H1 (cell line): ENCODE measurements at regions not wholly inside any gene's neighbourhood (a gene's known extent, or its start where the extent isn't known, plus 50 kb on each side); places are given as distances from the start of the nearest gene placed in this dataset.

ENCODE experiments used
- CTCF ChIA-PET: fragments of 300-600 bp; sonication (Branson Sonifier 250); formaldehyde crosslinking; loops from one replicate; lab custom pipeline; 2021; ENCODE audit not compliant: partially characterized antibody; lab: Charles Lee
- POLR2A ChIA-PET: fragments of 300-600 bp; sonication (Branson Sonifier 250); formaldehyde crosslinking; loops from one replicate; lab custom pipeline; 2021; ENCODE audit warnings: inconsistent platforms; ENCODE audit not compliant: partially characterized antibody; lab: Charles Lee
- DNase-seq, 2 experiments: peaks; one replicate each; pipeline versions ENCODE4 v3.0.0 to v3.0.0-alpha.2; 2010 to 2022; ENCODE audit warnings: low spot score in 2 of 2, low read depth in 1 of 2, mixed read lengths in 1 of 2
- FAIRE-seq: peaks from 2 replicates; lab custom pipeline; 2011; peaks lifted over from hg19 to GRCh38; lab: Jason Lieb, UNC
- H2AFZ ChIP-seq: 2 replicates; pipeline ENCODE4 v1.8.1; 2012; ENCODE audit warnings: low read length, inconsistent platforms
- H2AK5ac ChIP-seq: 2 replicates; pipeline ENCODE4 v1.6.1; 2013; ENCODE audit warnings: low read depth, low read length
- H2BK120ac ChIP-seq: replicated peaks from 2 replicates; pipeline ENCODE3; 2013; ENCODE audit warnings: low read depth, low read length, inconsistent platforms
- H2BK12ac ChIP-seq: 2 replicates; pipeline ENCODE4 v1.6.1; 2013; ENCODE audit warnings: low read depth, low read length
- H2BK15ac ChIP-seq: 2 replicates; pipeline ENCODE4 v1.6.1; 2013; ENCODE audit warnings: low read length
- H2BK20ac ChIP-seq: 2 replicates; pipeline ENCODE4 v1.6.1; 2013; ENCODE audit warnings: low read length
- H2BK5ac ChIP-seq: 2 replicates; pipeline ENCODE4 v1.6.1; 2013; ENCODE audit warnings: low read depth, low read length
- H3K14ac ChIP-seq: 2 replicates; pipeline ENCODE4 v1.6.1; 2013; ENCODE audit warnings: inconsistent platforms; ENCODE audit not compliant: insufficient read length
- H3K18ac ChIP-seq: 2 replicates; pipeline ENCODE4 v1.6.1; 2013; ENCODE audit warnings: low read length; ENCODE audit errors: extremely low read depth
- H3K23ac ChIP-seq: 2 replicates; pipeline ENCODE4 v1.6.1; 2013; ENCODE audit warnings: inconsistent platforms; ENCODE audit not compliant: insufficient read length
- H3K23me2 ChIP-seq: 2 replicates; pipeline ENCODE4 v1.6.1; 2013; ENCODE audit warnings: low read depth, low read length
- H3K27ac ChIP-seq: 2 replicates; pipeline ENCODE4 v1.6.1; 2011; ENCODE audit warnings: low read depth, low read length, inconsistent platforms
- H3K27me3 ChIP-seq, 4 experiments: replicated peaks in 1 of 4; 1 replicate in 1 of 4; 2 replicates in 3 of 4; pipeline versions ENCODE4 v1.6.1 to v1.8.1; 2011 to 2013; ENCODE audit warnings: low read length in 3 of 4, mild to moderate bottlenecking in 3 of 4, inconsistent platforms in 2 of 4, mixed read lengths in 2 of 4, moderate library complexity in 1 of 4; ENCODE audit not compliant: control insufficient read depth in 3 of 4, insufficient read depth in 3 of 4; ENCODE audit errors: extremely low read depth in 1 of 4
- H3K36me3 ChIP-seq, 4 experiments: 2 replicates each; pipeline versions ENCODE4 v1.6.1 to v1.8.1; 2011 to 2013; ENCODE audit warnings: mild to moderate bottlenecking in 4 of 4, low read length in 3 of 4, moderate library complexity in 2 of 4, control low read depth in 1 of 4, inconsistent platforms in 1 of 4; ENCODE audit not compliant: insufficient read depth in 4 of 4, control insufficient read depth in 2 of 4
- H3K4ac ChIP-seq: replicated peaks from 2 replicates; pipeline ENCODE3; 2013; ENCODE audit warnings: low read length, low read depth, mixed read lengths, inconsistent platforms; ENCODE audit not compliant: insufficient read length
- H3K4me1 ChIP-seq, 4 experiments: replicated peaks in 1 of 4; 1 replicate in 1 of 4; 2 replicates in 3 of 4; pipeline versions ENCODE4 v1.6.1 to v1.8.1; 2011 to 2013; ENCODE audit warnings: low read length in 3 of 4, inconsistent platforms in 2 of 4, mixed read lengths in 1 of 4; ENCODE audit not compliant: insufficient read depth in 4 of 4, control insufficient read depth in 3 of 4
- H3K4me2 ChIP-seq, 2 experiments: 2 replicates each; pipeline versions ENCODE4 v1.6.1 to v1.8.1; 2011 to 2013; ENCODE audit warnings: low read depth in 2 of 2, low read length in 2 of 2, control low read depth in 1 of 2, inconsistent platforms in 1 of 2, mild to moderate bottlenecking in 1 of 2; ENCODE audit not compliant: insufficient read depth in 1 of 2
- H3K4me3 ChIP-seq, 4 experiments: fragments of 200-600, 300-600 bp in 1 of 4; sonication (generic), shearing (Covaris generic), sonication (Bioruptor Twin) in 1 of 4; 2 replicates each; pipeline versions ENCODE4 v1.5.1 to v1.8.1; 2011 to 2016; ENCODE audit warnings: low read length in 4 of 4, low read depth in 3 of 4, control low read depth in 2 of 4, inconsistent platforms in 2 of 4, mild to moderate bottlenecking in 2 of 4, mixed read lengths in 1 of 4, moderate library complexity in 1 of 4; ENCODE audit not compliant: insufficient read depth in 2 of 4; ENCODE audit errors: extremely low read depth in 1 of 4
- H3K56ac ChIP-seq: replicated peaks from 2 replicates; pipeline ENCODE3; 2013; ENCODE audit warnings: low read depth, mild to moderate bottlenecking, mixed read lengths, low read length, inconsistent platforms; ENCODE audit not compliant: insufficient read length
- H3K79me1 ChIP-seq: 2 replicates; pipeline ENCODE4 v1.6.1; 2013; ENCODE audit warnings: low read depth, low read length, control low read depth
- H3K79me2 ChIP-seq, 2 experiments: 2 replicates each; pipeline versions ENCODE4 v1.6.1 to v1.8.1; 2012 to 2013; ENCODE audit warnings: low read length in 2 of 2, mild to moderate bottlenecking in 2 of 2, inconsistent platforms in 1 of 2; ENCODE audit not compliant: insufficient read depth in 2 of 2, control insufficient read depth in 1 of 2
- H3K9ac ChIP-seq, 4 experiments: replicated peaks in 1 of 4; 1 replicate in 1 of 4; 2 replicates in 3 of 4; pipeline versions ENCODE4 v1.6.1 to v1.8.1; 2011 to 2013; ENCODE audit warnings: low read depth in 3 of 4, low read length in 3 of 4, control low read depth in 2 of 4, mild to moderate bottlenecking in 2 of 4, moderate library complexity in 2 of 4, inconsistent platforms in 1 of 4; ENCODE audit errors: extremely low read depth in 1 of 4
- H3K9me3 ChIP-seq, 2 experiments: 2 replicates each; pipeline versions ENCODE4 v1.6.1 to v1.8.1; 2012 to 2013; ENCODE audit warnings: mild to moderate bottlenecking in 2 of 2, moderate library complexity in 2 of 2, control low read depth in 1 of 2, inconsistent platforms in 1 of 2, low read depth in 1 of 2, low read length in 1 of 2, mixed read lengths in 1 of 2; ENCODE audit not compliant: insufficient read depth in 2 of 2
- H4K20me1 ChIP-seq, 2 experiments: replicated peaks in 1 of 2; 2 replicates each; pipeline versions ENCODE3 to v1.8.1; 2011 to 2013; ENCODE audit warnings: inconsistent platforms in 2 of 2, low read length in 2 of 2, mild to moderate bottlenecking in 1 of 2; ENCODE audit not compliant: insufficient read depth in 2 of 2, control insufficient read depth in 1 of 2
- H4K5ac ChIP-seq: 2 replicates; pipeline ENCODE4 v1.6.1; 2013; ENCODE audit warnings: low read length, low read depth, mixed read lengths, inconsistent platforms; ENCODE audit not compliant: insufficient read length
- H4K8ac ChIP-seq: 2 replicates; pipeline ENCODE4 v1.8.0; 2013; ENCODE audit warnings: mild to moderate bottlenecking, moderate library complexity, low read length, inconsistent platforms; ENCODE audit not compliant: insufficient read depth; ENCODE audit errors: extremely low read depth
- H4K91ac ChIP-seq: replicated peaks from 2 replicates; pipeline ENCODE3; 2013; ENCODE audit warnings: low read length, mixed read lengths, inconsistent platforms; ENCODE audit not compliant: insufficient read length
- ATF2 ChIP-seq: IDR thresholded peaks from 2 replicates; pipeline ENCODE4 v1.6.1; 2012; ENCODE audit warnings: low read length, inconsistent platforms
- RXRA ChIP-seq: IDR thresholded peaks from 2 replicates; pipeline ENCODE4 v1.6.1; 2011; ENCODE audit warnings: low read depth, mild to moderate bottlenecking, low read length, moderate library complexity; ENCODE audit not compliant: insufficient read depth
- SRF ChIP-seq: IDR thresholded peaks from 2 replicates; pipeline ENCODE4 v1.6.1; 2011; ENCODE audit warnings: mild to moderate bottlenecking, low read depth, low read length, moderate library complexity
- ZNF274 ChIP-seq: IDR thresholded peaks from 2 replicates; pipeline ENCODE4 v1.7.0; 2012; ENCODE audit warnings: low read length, borderline replicate concordance; ENCODE audit errors: extremely low read depth
- WGBS, 2 experiments: shearing (Covaris generic) in 1 of 2; methylation state at CpG; one replicate each; pipeline versions ENCODE4 v1.1.6 to v1.1.7; 2013 to 2015; ENCODE audit warnings: low lambda C conversion rate in 2 of 2, mixed read lengths in 2 of 2, inconsistent platforms in 1 of 2, low coverage in 1 of 2, missing lambda C conversion rate in 1 of 2; ENCODE audit not compliant: insufficient replicate concordance in 2 of 2, insufficient coverage in 1 of 2, insufficient read length in 1 of 2; ENCODE audit errors: extremely low coverage in 1 of 2, missing lambda C conversion rate in 1 of 2; 5-methylcytosine and 5-hydroxymethylcytosine counted together

- no peak overlapping the region for H4K8ac ChIP-seq
- no peak overlapping the region for H3K9ac ChIP-seq
- H4K91ac ChIP-seq = no peak overlapping the region
- no peak for FAIRE-seq
- H3K4me3 ChIP-seq = no peak overlapping the region
- no peak overlapping the region for H3K4me2 ChIP-seq
- no peak overlapping the region for H2BK120ac ChIP-seq
- no peak overlapping the region for H2BK20ac ChIP-seq
- no peaks in the 10 kb centered on the region for H3K4me1 ChIP-seq
- H3K36me3 ChIP-seq = no peaks in the 10 kb centered on the region
- H3K79me1 ChIP-seq = no peaks in the 10 kb centered on the region
- no peak overlapping the region for H2BK5ac ChIP-seq
- H2BK15ac ChIP-seq = no peak overlapping the region
- no peak overlapping the region for H2AFZ ChIP-seq
- H3K27me3 ChIP-seq = no peaks in the 10 kb centered on the region
- H3K23me2 ChIP-seq = no peaks in the 10 kb centered on the region
- no peak overlapping the region for H3K56ac ChIP-seq
- no peak overlapping the region for H3K14ac ChIP-seq
- no peak overlapping the region for H2BK12ac ChIP-seq
- H3K4ac ChIP-seq = no peak overlapping the region
- no peaks in the 10 kb centered on the region for H3K9me3 ChIP-seq
- no peak overlapping the region for H3K18ac ChIP-seq
- H3K23ac ChIP-seq = no peak overlapping the region
- 75% methylated on average over 1 of the region's 1 CpG; no CpG with 5 or more reads in 1 of the 2 experiments for WGBS, 2 experiments
- DNase-seq = no peak
- POLR2A ChIA-PET = no interaction called here
- H4K5ac ChIP-seq = no peak overlapping the region
- CTCF ChIA-PET = interaction anchor here (0.9 to 1.1 kb wide), 2 partner anchors 39 to 108 kb away, joined by 3 read pairs; no protein-coding TSS in a partner anchor
- no peak overlapping the region for H3K27ac ChIP-seq
- no peak overlapping the region for H2AK5ac ChIP-seq
- H3K79me2 ChIP-seq = no peaks in the 10 kb centered on the region
- H4K20me1 ChIP-seq = no peaks in the 10 kb centered on the region
- TF ChIP-seq ZNF274 (no peak), SRF (no peak), ATF2 (no peak), RXRA (no peak)
These were observed 80.3 kb downstream of the MTNR1B start for GRCh38 chr11:93049740-93050139.
